ENCODE measurements at regions not wholly inside any gene's neighbourhood (a gene's known extent, or its start where the extent isn't known, plus 50 kb on each side); places are given as distances from the start of the nearest gene placed in this dataset.

- WGBS, 3 donors = 54 to 68% (median 55%) methylated on average over 2 of the region's 2 CpGs
These were observed 1058.4 kb upstream of the ACVR2A start for GRCh38 chr2:146786396-146786795.

GRCh38 chr2:146785101-146785500 is 1059.7 kb upstream of the ACVR2A start:
- H3K27ac ChIP-seq (ENCODE audit: low read depth, low read length) = no peak overlapping the region

More at GRCh38 chr2:146786396-146786795, 1058.4 kb upstream of the ACVR2A start:
- H3K27ac ChIP-seq (ENCODE audit: low read depth, low read length) = no peak overlapping the region

GRCh38 chr2:146784602-146785001 is 1060.2 kb upstream of the ACVR2A start:
- no peak overlapping the region for H3K27ac ChIP-seq (ENCODE audit: low read depth, low read length)
- 66 to 82% (median 78%) methylated on average over 4 of the region's 4 CpGs for WGBS, 3 donors

GRCh38 chr2:146777181-146777580 is 1067.6 kb upstream of the ACVR2A start:
- no peak overlapping the region for H3K27ac ChIP-seq (ENCODE audit: low read depth, low read length)
- WGBS, 3 donors = 88 to 97% (median 95%) methylated on average over 2 of the region's 2 CpGs

GRCh38 chr2:146776596-146776995 is 1068.2 kb upstream of the ACVR2A start:
- 37 to 94% (median 79%) methylated on average over 4 of the region's 4 CpGs for WGBS, 3 donors
- H3K27ac ChIP-seq (ENCODE audit: low read depth, low read length) = no peak overlapping the region

- no peak overlapping the region for H3K27ac ChIP-seq (ENCODE audit: low read depth, low read length)
- WGBS, 3 donors = 39 to 61% (median 54%) methylated on average over 2 of the region's 2 CpGs
These were observed 1073.3 kb upstream of the ACVR2A start for GRCh38 chr2:146771531-146771930.

GRCh38 chr2:146764301-146764700 is 1080.5 kb upstream of the ACVR2A start:
- 68 to 73% (median 69%) methylated on average over 4 of the region's 4 CpGs for WGBS, 3 donors

GRCh38 chr2:146762786-146763185 is 1082.0 kb upstream of the ACVR2A start:
- WGBS, 3 donors = 58 to 84% (median 81%) methylated on average over 2 of the region's 2 CpGs

More at GRCh38 chr2:146764301-146764700, 1080.5 kb upstream of the ACVR2A start:
- no peak overlapping the region for H3K27ac ChIP-seq (ENCODE audit: low read depth, low read length)

GRCh38 chr2:146754606-146755005 is 1090.2 kb upstream of the ACVR2A start:
- no peak overlapping the region for H3K27ac ChIP-seq (ENCODE audit: low read depth, low read length)
- 79 to 84% (median 83%) methylated on average over 4 of the region's 4 CpGs for WGBS, 3 donors

More at GRCh38 chr2:146762786-146763185, 1082.0 kb upstream of the ACVR2A start:
- no peak overlapping the region for H3K27ac ChIP-seq (ENCODE audit: low read depth, low read length)

- WGBS, 3 donors = 72 to 87% (median 81%) methylated on average over 3 of the region's 3 CpGs
- no peak overlapping the region for H3K27ac ChIP-seq (ENCODE audit: low read depth, low read length)
These were observed 1096.8 kb upstream of the ACVR2A start for GRCh38 chr2:146748046-146748445.

GRCh38 chr2:146741260-146741659 is 1103.6 kb upstream of the ACVR2A start:
- H3K27ac ChIP-seq (ENCODE audit: low read depth, low read length) = no peak overlapping the region
- WGBS, 3 donors = 45 to 79% (median 61%) methylated on average over 4 of the region's 4 CpGs

- WGBS, 3 donors = 41 to 73% (median 67%) methylated on average over 3 of the region's 3 CpGs
- no peak overlapping the region for H3K27ac ChIP-seq (ENCODE audit: low read depth, low read length)
These were observed 1110.0 kb upstream of the ACVR2A start for GRCh38 chr2:146734821-146735190.

GRCh38 chr2:146734042-146734820 is 1110.6 kb upstream of the ACVR2A start:
- no peak overlapping the region for H3K27ac ChIP-seq (ENCODE audit: low read depth, low read length)
- 22 to 38% (median 36%) methylated on average over 8 of the region's 8 CpGs for WGBS, 3 donors

- 88 to 97% (median 93%) methylated on average over 1 of the region's 1 CpG for WGBS, 3 donors
- H3K27ac ChIP-seq (ENCODE audit: low read depth, low read length) = no peak overlapping the region
These were observed 1113.9 kb upstream of the ACVR2A start for GRCh38 chr2:146730882-146731281.

GRCh38 chr2:146721486-146721885 is 1123.3 kb upstream of the ACVR2A start:
- no peak overlapping the region for H3K27ac ChIP-seq (ENCODE audit: low read depth, low read length)
- 78 to 87% (median 86%) methylated on average over 7 of the region's 7 CpGs for WGBS, 3 donors

GRCh38 chr2:146720170-146720569 is 1124.7 kb upstream of the ACVR2A start:
- 82 to 94% (median 90%) methylated on average over 4 of the region's 4 CpGs for WGBS, 3 donors
- no peak overlapping the region for H3K27ac ChIP-seq (ENCODE audit: low read depth, low read length)

- H3K27ac ChIP-seq (ENCODE audit: low read depth, low read length) = no peak overlapping the region
- WGBS, 3 donors = 42 to 54% (median 45%) methylated on average over 3 of the region's 3 CpGs
These were observed 1128.2 kb upstream of the ACVR2A start for GRCh38 chr2:146716591-146716990.

- no peak overlapping the region for H3K27ac ChIP-seq (ENCODE audit: low read depth, low read length)
- WGBS, 3 donors = 39 to 56% (median 51%) methylated on average over 3 of the region's 3 CpGs
These were observed 1135.8 kb upstream of the ACVR2A start for GRCh38 chr2:146709004-146709403.

GRCh38 chr2:146701183-146701582 is 1143.6 kb upstream of the ACVR2A start:
- WGBS, 3 donors = 86 to 95% (median 95%) methylated on average over 1 of the region's 1 CpG
- no peak overlapping the region for H3K27ac ChIP-seq (ENCODE audit: low read depth, low read length)

- WGBS, 3 donors = 89 to 95% (median 92%) methylated on average over 1 of the region's 1 CpG
- H3K27ac ChIP-seq (ENCODE audit: low read depth, low read length) = no peak overlapping the region
These were observed 1147.5 kb upstream of the ACVR2A start for GRCh38 chr2:146697307-146697706.

Data from adipose tissue (tissue), 3 donors.